RWPE2 (cell line): ENCODE measurements at regions not wholly inside any gene's neighbourhood (a gene's known extent, or its start where the extent isn't known, plus 50 kb on each side); places are given as distances from the start of the nearest gene placed in this dataset.

Source experiments
- ATAC-seq: fragments of 200-7000 bp; cut with Tn5 transposase; 3 replicates; pipeline ENCODE4 v1.9.1; 2021; ENCODE audit warnings: low read depth
- DNase-seq: peaks from one replicate; pipeline ENCODE4 v3.0.0-alpha.2; 2020; ENCODE audit warnings: low spot score
- H3K27ac ChIP-seq: fragments of 450-650 bp; 2 replicates; pipeline ENCODE4 v1.5.1; 2017; ENCODE audit warnings: mild to moderate bottlenecking; ENCODE audit not compliant: poor library complexity, severe bottlenecking
- H3K27me3 ChIP-seq: fragments of 250-450 bp; sonication (Bioruptor Pico); 2 replicates; pipeline ENCODE4 v1.5.1; 2021; ENCODE audit warnings: mild to moderate bottlenecking, moderate library complexity; ENCODE audit not compliant: insufficient read depth, poor library complexity, severe bottlenecking
- H3K36me3 ChIP-seq: fragments of 250-450 bp; sonication (Bioruptor Pico); 2 replicates; pipeline ENCODE4 v1.5.1; 2020; ENCODE audit warnings: low read depth, mild to moderate bottlenecking, moderate library complexity
- H3K4me1 ChIP-seq: fragments of 250-450 bp; sonication (Bioruptor Pico); 2 replicates; pipeline ENCODE4 v1.5.1; 2021; ENCODE audit warnings: mild to moderate bottlenecking, moderate library complexity; ENCODE audit not compliant: insufficient read depth, poor library complexity, severe bottlenecking
- H3K4me3 ChIP-seq: fragments of 250-450 bp; sonication (Bioruptor Pico); 2 replicates; pipeline ENCODE4 v1.5.1; 2021; ENCODE audit warnings: mild to moderate bottlenecking, moderate library complexity; ENCODE audit not compliant: severe bottlenecking
- H3K9me3 ChIP-seq: fragments of 250-450 bp; sonication (Bioruptor Pico); 2 replicates; pipeline ENCODE4 v1.5.1; 2021; ENCODE audit warnings: mild to moderate bottlenecking, moderate library complexity; ENCODE audit not compliant: severe bottlenecking
- TF ChIP-seq, protein P1 (sequence below): fragments of 450-650 bp; IDR thresholded peaks from one replicate; pipeline ENCODE4 v1.5.1; 2017; ENCODE audit warnings: mild to moderate bottlenecking, moderate library complexity; ENCODE audit not compliant: poor library complexity, severe bottlenecking

GRCh38 chr6:100138346-100139022 lies 144.5 kb upstream of the MCHR2 start:
- DNase-seq (no peak), ATAC-seq (no peak)
- Histone ChIP-seq H3K27ac (no peak overlapping the region), H3K27me3 (no peaks in the 10 kb centered on the region), H3K9me3 (no peaks in the 10 kb centered on the region), H3K36me3 (no peaks in the 10 kb centered on the region), H3K4me3 (no peak overlapping the region), H3K4me1 (no peaks in the 10 kb centered on the region)
- TF ChIP-seq, protein P1, sequence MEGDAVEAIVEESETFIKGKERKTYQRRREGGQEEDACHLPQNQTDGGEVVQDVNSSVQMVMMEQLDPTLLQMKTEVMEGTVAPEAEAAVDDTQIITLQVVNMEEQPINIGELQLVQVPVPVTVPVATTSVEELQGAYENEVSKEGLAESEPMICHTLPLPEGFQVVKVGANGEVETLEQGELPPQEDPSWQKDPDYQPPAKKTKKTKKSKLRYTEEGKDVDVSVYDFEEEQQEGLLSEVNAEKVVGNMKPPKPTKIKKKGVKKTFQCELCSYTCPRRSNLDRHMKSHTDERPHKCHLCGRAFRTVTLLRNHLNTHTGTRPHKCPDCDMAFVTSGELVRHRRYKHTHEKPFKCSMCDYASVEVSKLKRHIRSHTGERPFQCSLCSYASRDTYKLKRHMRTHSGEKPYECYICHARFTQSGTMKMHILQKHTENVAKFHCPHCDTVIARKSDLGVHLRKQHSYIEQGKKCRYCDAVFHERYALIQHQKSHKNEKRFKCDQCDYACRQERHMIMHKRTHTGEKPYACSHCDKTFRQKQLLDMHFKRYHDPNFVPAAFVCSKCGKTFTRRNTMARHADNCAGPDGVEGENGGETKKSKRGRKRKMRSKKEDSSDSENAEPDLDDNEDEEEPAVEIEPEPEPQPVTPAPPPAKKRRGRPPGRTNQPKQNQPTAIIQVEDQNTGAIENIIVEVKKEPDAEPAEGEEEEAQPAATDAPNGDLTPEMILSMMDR: no peak

DNA sequence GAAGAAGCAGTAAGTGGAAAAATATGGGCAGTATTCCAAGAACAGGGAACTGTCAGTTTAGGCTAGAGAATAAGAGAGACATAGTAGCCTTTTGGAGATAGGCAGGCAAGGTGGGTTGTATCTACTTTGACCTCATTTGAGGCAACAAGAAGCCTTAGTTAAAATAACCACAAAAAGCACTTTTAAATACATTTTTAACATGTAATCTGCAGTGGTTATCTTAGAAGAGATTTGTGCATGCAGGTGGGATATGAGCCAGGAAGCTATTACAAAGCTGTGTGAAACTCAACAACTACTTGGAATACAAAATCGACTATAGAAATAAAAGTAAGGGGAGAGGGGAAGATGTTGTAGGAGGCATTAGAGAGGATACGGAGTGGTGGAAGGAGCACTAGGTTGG lies 143.7 kb upstream of the MCHR2 start:
- no peaks in the 10 kb centered on the region for H3K4me1 ChIP-seq
- no peak for DNase-seq
- ATAC-seq: no peak
- H3K27ac ChIP-seq: no peak overlapping the region
- H3K27me3 ChIP-seq: no peaks in the 10 kb centered on the region
- TF ChIP-seq, protein P1: no peak
- no peaks in the 10 kb centered on the region for H3K9me3 ChIP-seq
- H3K36me3 ChIP-seq: no peaks in the 10 kb centered on the region
- H3K4me3 ChIP-seq: no peak overlapping the region

GRCh38 chr6:100136590-100136989 lies 142.6 kb upstream of the MCHR2 start:
- Histone ChIP-seq H3K36me3 (no peaks in the 10 kb centered on the region), H3K27me3 (no peaks in the 10 kb centered on the region), H3K4me3 (no peak overlapping the region), H3K9me3 (no peaks in the 10 kb centered on the region), H3K27ac (no peak overlapping the region), H3K4me1 (no peaks in the 10 kb centered on the region)
- DNase-seq (no peak), ATAC-seq (no peak)
- TF ChIP-seq, protein P1: no peak

DNA sequence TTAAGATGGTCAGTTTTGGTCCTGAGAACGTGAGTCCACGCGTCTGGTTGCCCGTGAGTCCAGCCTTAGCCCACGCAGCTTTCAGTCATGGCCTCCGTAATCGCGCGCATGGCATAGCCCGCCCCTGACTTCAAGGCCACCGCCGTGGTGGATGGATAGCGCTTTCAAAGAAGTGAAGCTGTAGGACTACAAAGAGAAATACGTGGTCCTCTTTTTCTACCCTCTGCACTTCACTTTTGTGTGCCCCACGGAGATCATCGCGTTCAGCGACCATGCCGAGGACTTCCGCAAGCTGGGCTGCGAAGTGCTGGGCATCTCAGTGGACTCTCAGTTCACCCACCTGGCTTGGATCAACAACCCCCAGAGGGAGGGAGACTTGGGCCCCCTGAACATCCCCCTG lies 142.0 kb upstream of the MCHR2 start:
- no peak for DNase-seq
- Histone ChIP-seq H3K4me1 (no peaks in the 10 kb centered on the region), H3K27me3 (no peaks in the 10 kb centered on the region), H3K36me3 (no peaks in the 10 kb centered on the region), H3K4me3 (no peak overlapping the region), H3K9me3 (peaks cover 3% of the 10 kb centered on the region), H3K27ac (no peak overlapping the region)
- ATAC-seq: no peak
- TF ChIP-seq, protein P1: no peak

DNA sequence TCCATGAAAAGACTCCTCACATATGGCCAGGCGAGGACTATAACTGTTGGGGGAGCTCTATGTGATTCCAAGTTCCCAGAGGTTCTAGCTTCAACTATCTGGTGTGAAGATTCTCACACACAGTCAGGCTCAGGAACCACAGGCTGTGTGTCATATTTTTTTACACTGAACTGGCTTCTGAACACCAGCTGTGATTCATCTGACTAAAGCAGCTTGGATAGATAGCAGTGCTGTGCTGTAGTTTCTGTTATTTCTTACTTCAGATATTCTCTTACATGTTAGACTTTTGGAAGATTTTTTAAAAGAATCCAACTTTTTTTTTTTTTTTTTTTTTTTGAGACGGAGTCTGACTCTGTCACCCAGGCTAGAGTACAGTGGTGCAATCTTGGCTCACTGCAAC lies 140.7 kb upstream of the MCHR2 start:
- Histone ChIP-seq H3K27ac (no peak overlapping the region), H3K4me1 (no peaks in the 10 kb centered on the region), H3K4me3 (no peak overlapping the region), H3K9me3 (peaks cover 3% of the 10 kb centered on the region), H3K27me3 (no peaks in the 10 kb centered on the region), H3K36me3 (no peaks in the 10 kb centered on the region)
- DNase-seq (no peak), ATAC-seq (no peak)
- TF ChIP-seq, protein P1: no peak
